LNCAP (cell line): ENCODE measurements at regions not wholly inside any gene's neighbourhood (a gene's known extent, or its start where the extent isn't known, plus 50 kb on each side); places are given as distances from the start of the nearest gene placed in this dataset.

Experiments
- TF ChIP-seq, protein P1 (sequence below): fragments of 450-650 bp; IDR thresholded peaks from 2 replicates; pipeline ENCODE4 v1.5.1; 2017; ENCODE audit warnings: mild to moderate bottlenecking

DNA sequence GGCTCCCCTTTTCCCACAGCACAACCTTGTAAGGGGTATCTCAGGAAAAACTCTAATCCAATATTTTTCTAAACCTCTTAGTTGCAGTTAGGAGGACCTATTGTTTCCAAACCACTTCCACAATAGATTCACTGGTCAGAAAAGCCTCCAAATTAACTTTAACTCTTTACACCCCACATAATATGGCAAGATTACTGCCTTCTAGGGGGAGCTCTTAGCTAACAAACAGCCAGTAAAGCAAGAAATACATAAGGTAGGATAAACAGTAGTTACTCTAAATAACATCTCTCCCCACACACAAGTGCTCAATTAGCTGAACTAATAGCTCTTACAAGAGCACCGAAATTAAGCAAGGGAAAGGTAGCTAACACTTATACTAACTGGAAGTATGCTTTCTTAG is 192.1 kb upstream of the KIF2B start:
- TF ChIP-seq, protein P1, sequence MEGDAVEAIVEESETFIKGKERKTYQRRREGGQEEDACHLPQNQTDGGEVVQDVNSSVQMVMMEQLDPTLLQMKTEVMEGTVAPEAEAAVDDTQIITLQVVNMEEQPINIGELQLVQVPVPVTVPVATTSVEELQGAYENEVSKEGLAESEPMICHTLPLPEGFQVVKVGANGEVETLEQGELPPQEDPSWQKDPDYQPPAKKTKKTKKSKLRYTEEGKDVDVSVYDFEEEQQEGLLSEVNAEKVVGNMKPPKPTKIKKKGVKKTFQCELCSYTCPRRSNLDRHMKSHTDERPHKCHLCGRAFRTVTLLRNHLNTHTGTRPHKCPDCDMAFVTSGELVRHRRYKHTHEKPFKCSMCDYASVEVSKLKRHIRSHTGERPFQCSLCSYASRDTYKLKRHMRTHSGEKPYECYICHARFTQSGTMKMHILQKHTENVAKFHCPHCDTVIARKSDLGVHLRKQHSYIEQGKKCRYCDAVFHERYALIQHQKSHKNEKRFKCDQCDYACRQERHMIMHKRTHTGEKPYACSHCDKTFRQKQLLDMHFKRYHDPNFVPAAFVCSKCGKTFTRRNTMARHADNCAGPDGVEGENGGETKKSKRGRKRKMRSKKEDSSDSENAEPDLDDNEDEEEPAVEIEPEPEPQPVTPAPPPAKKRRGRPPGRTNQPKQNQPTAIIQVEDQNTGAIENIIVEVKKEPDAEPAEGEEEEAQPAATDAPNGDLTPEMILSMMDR, result no peak

DNA sequence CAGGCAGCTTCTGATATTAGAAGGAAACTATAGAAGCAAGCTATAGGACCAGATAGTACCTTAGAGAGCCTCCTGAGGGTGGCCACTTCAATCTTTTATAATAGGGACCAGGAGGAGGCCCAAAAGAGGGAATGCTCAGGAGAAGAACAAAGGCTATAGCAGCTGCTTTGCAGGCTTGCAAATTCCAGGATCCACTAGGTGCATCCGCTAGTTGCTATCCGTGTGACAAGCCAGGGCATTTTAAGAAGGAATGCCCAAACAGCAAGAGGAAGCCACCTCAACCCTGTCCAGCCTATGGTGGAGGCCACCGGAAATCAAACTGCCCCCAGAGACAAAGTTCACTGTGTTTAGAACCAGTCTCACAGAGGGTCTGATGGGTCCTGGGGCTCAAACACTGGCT is 192.6 kb upstream of the KIF2B start:
- TF ChIP-seq, protein P1, result no peak

DNA sequence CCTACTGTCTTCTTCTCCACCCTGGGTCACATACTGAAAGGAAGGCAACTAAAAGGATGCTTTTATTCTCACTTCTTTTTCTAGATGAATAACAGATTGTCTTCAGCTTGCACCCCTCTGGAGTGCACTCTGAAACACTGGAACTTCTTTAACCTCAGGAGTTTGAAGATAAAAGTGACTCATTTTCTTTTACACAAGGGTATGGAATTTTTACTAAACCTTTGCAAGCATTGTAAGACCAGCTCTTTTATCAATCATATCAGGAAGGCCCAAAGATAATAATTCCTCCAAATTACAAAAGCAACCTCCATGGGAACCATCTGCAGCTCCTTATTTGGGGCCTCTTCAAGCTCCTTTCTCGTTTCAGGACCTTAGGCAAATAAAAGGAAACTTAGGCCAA is 193.5 kb upstream of the KIF2B start:
- TF ChIP-seq, protein P1, result no peak

DNA sequence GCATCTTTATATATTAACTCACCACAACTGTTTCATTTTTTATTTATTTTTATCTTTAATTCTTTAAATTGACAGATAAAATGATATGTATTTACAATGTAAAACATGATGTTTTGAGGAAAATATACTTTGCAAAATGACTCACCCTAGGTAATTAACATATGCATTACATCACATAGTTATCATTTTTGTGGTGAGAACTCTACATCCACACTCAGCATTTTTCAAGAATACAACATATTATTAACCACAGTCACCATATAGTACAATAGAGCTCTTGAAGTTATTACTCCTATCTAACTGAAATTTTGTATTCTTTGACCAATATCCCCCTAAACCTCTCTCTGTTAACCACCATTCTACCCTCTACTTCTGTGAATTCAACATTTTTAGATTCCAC is 194.7 kb upstream of the KIF2B start:
- TF ChIP-seq, protein P1, result no peak

DNA sequence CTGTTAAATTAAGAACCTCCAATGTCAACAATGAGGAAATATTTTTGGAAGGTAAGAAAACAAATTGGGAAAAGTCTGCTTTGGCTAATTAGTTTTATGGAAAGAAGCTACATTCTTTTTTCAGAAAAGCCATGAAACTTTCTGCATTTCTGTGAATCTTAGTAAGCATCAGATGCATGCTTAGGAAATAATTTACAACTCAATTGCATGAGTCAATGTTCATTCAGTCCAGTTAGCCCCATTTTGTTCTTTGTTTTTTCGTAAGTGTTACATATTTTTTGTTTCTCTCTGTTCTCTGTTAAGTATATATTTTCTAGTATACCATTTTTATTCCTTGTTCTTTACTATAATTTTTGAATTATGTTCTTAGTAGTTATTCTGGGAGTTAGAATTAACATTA is 195.2 kb upstream of the KIF2B start:
- TF ChIP-seq, protein P1, result no peak

DNA sequence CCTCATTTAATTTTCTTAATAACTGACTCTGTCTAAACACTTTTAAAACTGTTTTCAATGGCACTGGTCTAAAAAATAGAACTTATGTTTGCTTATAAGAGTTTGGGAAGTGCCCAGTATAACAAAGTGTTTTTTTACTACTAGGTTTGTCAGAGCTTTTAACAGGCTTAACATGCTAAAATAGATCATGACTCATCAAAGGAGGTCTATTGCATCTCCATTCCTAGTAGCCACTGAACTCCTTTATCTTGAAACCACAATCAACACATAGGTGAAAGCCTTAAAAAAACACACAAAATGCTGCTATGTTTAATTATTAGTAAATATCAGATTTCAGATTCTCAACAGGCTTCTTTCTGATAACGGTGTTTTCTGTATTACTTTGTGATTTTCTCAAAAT is 196.4 kb upstream of the KIF2B start:
- TF ChIP-seq, protein P1, result no peak

GRCh38 chr17:53619025-53619424 is 203.7 kb upstream of the KIF2B start:
- TF ChIP-seq, protein P1, result no peak

DNA sequence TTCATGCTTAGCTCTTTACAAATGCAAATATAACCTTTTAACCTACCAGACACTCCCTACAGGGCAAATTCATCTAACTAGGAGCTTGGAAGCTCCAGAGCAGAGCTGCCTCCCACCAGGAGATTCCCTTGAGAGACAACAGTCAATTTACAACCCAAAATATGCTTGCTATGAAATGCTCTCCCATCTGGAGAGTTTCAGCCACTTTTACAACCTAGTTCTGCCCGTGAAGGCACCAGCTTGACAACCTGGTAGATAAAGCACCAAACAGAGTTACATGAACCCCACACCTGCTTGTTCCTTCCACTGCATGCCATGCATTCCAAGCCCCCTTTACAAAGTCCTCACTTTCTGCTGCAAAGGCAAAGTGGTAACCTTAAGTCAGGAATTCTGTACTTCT is 215.3 kb upstream of the KIF2B start:
- TF ChIP-seq, protein P1, result no peak
